Type B pancreatic cell (in vitro differentiated cells): ENCODE measurements at regions not wholly inside any gene's neighbourhood (a gene's known extent, or its start where the extent isn't known, plus 50 kb on each side); places are given as distances from the start of the nearest gene placed in this dataset.

Source experiments
- DNase-seq: peaks from one replicate; pipeline ENCODE4 v3.0.0; 2021; ENCODE audit warnings: mixed read lengths; ENCODE audit not compliant: unreplicated experiment; ENCODE audit errors: extremely low spot score
- H3K27ac Mint-ChIP-seq: 2 replicates; pipeline ENCODE4 v1.8.0; 2021; ENCODE audit warnings: mild to moderate bottlenecking, mixed read lengths
- H3K27me3 Mint-ChIP-seq: 2 replicates; pipeline ENCODE4 v1.8.0; 2021; ENCODE audit warnings: mixed read lengths
- H3K36me3 Mint-ChIP-seq: 2 replicates; pipeline ENCODE4 v1.8.0; 2021; ENCODE audit warnings: mixed read lengths
- H3K4me1 Mint-ChIP-seq: one replicate; pipeline ENCODE4 v1.8.0; 2021; ENCODE audit warnings: mixed read lengths; ENCODE audit not compliant: unreplicated experiment
- H3K4me3 Mint-ChIP-seq: 2 replicates; pipeline ENCODE4 v1.8.0; 2021; ENCODE audit warnings: mild to moderate bottlenecking, mixed read lengths
- H3K9me3 Mint-ChIP-seq: 2 replicates; pipeline ENCODE4 v1.8.0; 2021; ENCODE audit warnings: mixed read lengths
- CTCF ChIP-seq: fragments of 200-600 bp; sonication (generic); conservative IDR thresholded peaks from 2 replicates; pipeline ENCODE4 v1.5.0; 2021; ENCODE audit warnings: antibody characterized with exemption, mild to moderate bottlenecking

GRCh38 chr5:4232084-4232483 lies 636.5 kb downstream of the IRX1 start:
- no peak overlapping the region for H3K4me3 Mint-ChIP-seq
- H3K27ac Mint-ChIP-seq: no peak overlapping the region
- H3K9me3 Mint-ChIP-seq: peaks cover 13% of the 10 kb centered on the region
- peaks cover 8% of the 10 kb centered on the region for H3K36me3 Mint-ChIP-seq
- H3K4me1 Mint-ChIP-seq: peaks cover 18% of the 10 kb centered on the region
- no peak for TF ChIP-seq CTCF
- peaks cover 28% of the 10 kb centered on the region for H3K27me3 Mint-ChIP-seq
- DNase-seq: no peak

- DNase-seq: no peak
- no peak overlapping the region for H3K4me3 Mint-ChIP-seq
- peaks cover 28% of the 10 kb centered on the region for H3K27me3 Mint-ChIP-seq
- peaks cover 13% of the 10 kb centered on the region for H3K9me3 Mint-ChIP-seq
- H3K36me3 Mint-ChIP-seq: peaks cover 8% of the 10 kb centered on the region
- H3K27ac Mint-ChIP-seq: no peak overlapping the region
- no peak for TF ChIP-seq CTCF
- H3K4me1 Mint-ChIP-seq: peaks cover 18% of the 10 kb centered on the region
These were observed 638.0 kb downstream of the IRX1 start for GRCh38 chr5:4233671-4234070.

GRCh38 chr5:4243479-4244264 lies 648.0 kb downstream of the IRX1 start:
- Mint-ChIP-seq H3K9me3 (no peaks in the 10 kb centered on the region), H3K27ac (no peak overlapping the region), H3K4me3 (no peak overlapping the region), H3K4me1 (peaks cover 7% of the 10 kb centered on the region), H3K36me3 (no peaks in the 10 kb centered on the region), H3K27me3 (peaks cover 10% of the 10 kb centered on the region)
- no peak for TF ChIP-seq CTCF
- no peak for DNase-seq

- Mint-ChIP-seq H3K27me3 (peaks cover 10% of the 10 kb centered on the region), H3K36me3 (no peaks in the 10 kb centered on the region), H3K27ac (no peak overlapping the region), H3K4me1 (peaks cover 7% of the 10 kb centered on the region), H3K4me3 (no peak overlapping the region), H3K9me3 (no peaks in the 10 kb centered on the region)
- no peak for DNase-seq
- TF ChIP-seq CTCF: no peak
These were observed 648.7 kb downstream of the IRX1 start for GRCh38 chr5:4244306-4244705.

- Mint-ChIP-seq H3K4me1 (peaks cover 7% of the 10 kb centered on the region), H3K27me3 (peaks cover 10% of the 10 kb centered on the region), H3K9me3 (no peaks in the 10 kb centered on the region), H3K27ac (no peak overlapping the region), H3K4me3 (no peak overlapping the region), H3K36me3 (no peaks in the 10 kb centered on the region)
- DNase-seq: no peak
- no peak for TF ChIP-seq CTCF
These were observed 649.4 kb downstream of the IRX1 start for GRCh38 chr5:4245076-4245475.

- H3K36me3 Mint-ChIP-seq: no peaks in the 10 kb centered on the region
- H3K27me3 Mint-ChIP-seq: peaks cover 10% of the 10 kb centered on the region
- no peak overlapping the region for H3K27ac Mint-ChIP-seq
- no peaks in the 10 kb centered on the region for H3K9me3 Mint-ChIP-seq
- no peak for DNase-seq
- TF ChIP-seq CTCF: no peak
- no peak overlapping the region for H3K4me3 Mint-ChIP-seq
- peaks cover 7% of the 10 kb centered on the region for H3K4me1 Mint-ChIP-seq
These were observed 649.9 kb downstream of the IRX1 start for GRCh38 chr5:4245511-4245910.
